Glomerular visceral epithelial cell (primary cell): ENCODE measurements at regions not wholly inside any gene's neighbourhood (a gene's known extent, or its start where the extent isn't known, plus 50 kb on each side); places are given as distances from the start of the nearest gene placed in this dataset.
"Not testable (repeated sequence)": the region's sequence is repeated elsewhere in the genome, so short reads cannot be mapped to it uniquely, and the experiment has no call there.

ENCODE experiments used
- DNase-seq: peaks from one replicate; pipeline ENCODE4 v3.0.0-alpha.2; 2016; ENCODE audit errors: extremely low spot score

GRCh38 chr9:78905387-78905786 is 608.5 kb downstream of the PSAT1 start:
- DNase-seq: no peak

GRCh38 chr9:78905986-78906755 is 609.2 kb downstream of the PSAT1 start:
- no peak for DNase-seq

- DNase-seq: no peak
Observed at GRCh38 chr9:78909566-78909965, 612.6 kb downstream of the PSAT1 start.

GRCh38 chr9:78916884-78917283 is 620.0 kb downstream of the PSAT1 start:
- not testable (repeated sequence) for DNase-seq

GRCh38 chr9:78918976-78919375 is 622.1 kb downstream of the PSAT1 start:
- DNase-seq: no peak

DNA sequence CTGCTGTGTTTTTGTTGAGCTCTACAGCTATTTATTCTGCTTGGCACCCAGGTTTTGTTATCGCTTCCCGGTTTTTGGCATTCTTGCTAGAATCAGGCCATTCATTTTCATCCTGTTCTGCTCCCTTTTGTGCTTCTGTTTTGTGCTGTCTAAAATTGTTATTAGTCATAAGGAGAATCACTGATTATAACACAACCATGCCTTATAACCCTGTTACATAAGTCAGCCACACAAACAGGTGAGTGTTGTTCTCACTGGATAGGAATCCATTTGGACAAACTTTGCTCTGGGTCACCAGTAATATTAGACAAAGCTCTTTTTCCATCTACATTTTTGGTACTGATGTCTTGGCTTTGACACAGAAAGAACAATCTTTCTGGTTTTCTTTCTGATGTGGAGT is 622.8 kb downstream of the PSAT1 start:
- no peak for DNase-seq

DNA sequence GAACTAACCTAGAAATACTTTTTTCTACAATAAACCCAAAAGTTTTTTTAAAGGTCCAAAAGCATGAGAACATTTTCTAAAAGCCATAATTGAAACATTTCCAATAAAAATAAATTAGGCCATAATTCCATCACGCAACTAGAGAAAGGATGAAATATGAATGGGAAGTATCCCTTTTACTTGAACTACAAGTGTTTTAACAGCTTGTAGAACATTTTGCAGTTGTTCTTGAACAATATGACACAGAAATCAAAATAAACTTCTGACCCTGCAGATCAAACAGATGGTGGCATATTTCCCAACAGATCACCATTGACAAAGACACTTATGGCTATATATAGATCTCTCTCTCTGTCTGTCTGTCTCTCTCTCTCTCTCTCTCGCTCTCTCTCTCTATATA is 624.4 kb downstream of the PSAT1 start:
- no peak for DNase-seq

GRCh38 chr9:78923966-78924659 is 627.2 kb downstream of the PSAT1 start:
- DNase-seq: no peak

- DNase-seq: no peak
Observed at GRCh38 chr9:78927099-78927940, 630.4 kb downstream of the PSAT1 start.

GRCh38 chr9:78928625-78929405 is 631.9 kb downstream of the PSAT1 start:
- DNase-seq: no peak

DNA sequence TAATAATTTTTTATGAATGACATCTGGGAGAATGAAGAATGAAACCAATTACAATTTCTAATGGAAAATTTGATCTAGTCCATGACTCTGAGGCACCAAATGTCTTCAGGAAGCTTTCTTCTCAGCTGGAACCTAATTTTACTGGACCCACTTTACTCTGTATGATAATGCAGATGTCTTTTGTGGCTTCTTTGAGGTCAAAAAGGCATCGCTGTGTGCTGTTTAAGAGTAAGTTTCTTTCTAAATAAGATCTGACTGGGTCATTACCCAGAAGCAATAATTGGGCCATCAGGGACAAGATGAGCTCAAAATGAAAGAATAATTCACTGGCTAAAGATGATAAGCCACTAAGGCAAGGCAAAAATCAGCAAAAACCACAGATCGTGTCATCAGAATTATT is 633.4 kb downstream of the PSAT1 start:
- no peak for DNase-seq

DNA sequence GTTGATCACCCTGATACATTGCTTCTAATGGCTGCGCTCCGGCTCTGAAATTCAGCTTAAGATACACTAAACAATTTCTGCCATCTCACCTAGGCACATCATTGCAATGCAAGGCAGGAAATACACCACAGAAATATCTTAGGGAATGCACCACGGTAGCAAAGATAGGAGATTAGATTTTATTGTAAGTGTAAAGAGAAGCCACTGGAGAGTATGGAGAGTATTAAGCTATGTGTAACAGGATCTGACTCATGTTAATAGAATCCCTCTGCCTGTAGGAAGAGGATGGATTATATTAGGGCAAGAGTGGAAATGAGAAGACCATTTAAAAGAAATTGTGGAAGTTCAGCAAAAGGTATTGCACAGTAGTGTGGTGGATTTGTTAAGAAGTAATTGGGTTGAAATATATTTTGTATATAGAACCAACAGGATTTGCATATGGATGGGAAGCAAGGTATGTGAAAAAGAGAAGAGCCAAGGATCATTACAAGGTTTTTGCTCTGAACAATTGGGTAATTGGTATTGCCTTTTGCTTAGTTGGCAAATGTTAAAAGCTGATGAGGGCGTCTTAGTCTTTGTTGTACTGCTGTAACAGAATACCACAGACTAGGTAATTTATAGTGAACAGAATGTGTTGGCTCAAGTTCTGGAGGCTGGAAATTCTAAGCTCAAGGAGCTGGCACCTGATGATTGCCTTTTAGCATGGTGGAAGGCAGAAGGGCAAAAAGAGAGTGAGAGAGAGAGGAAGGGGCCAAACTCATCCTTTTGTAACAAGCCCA is 636.1 kb downstream of the PSAT1 start:
- DNase-seq: peak; percentile 67

GRCh38 chr9:78934880-78935279 is 636.9 kb upstream of the TLE4 start:
- no peak for DNase-seq

DNA sequence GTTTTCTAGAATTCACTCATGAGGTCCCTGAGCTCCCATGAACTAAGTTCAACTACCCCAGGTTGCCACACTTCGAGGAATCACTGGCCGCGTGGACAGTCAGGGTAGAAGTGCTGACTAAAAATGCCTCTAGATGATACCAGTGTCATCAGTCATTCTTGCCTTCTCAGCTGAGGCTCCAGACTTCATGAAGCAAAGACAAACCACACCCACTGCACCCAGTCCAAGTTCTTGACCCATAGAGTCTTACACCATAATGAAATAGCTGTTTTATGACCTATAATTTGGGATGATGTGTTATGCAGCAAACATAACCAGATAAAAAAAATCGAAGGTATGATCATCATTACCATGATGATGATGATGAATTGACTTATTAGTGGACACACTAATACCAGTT is 632.9 kb upstream of the TLE4 start:
- DNase-seq: no peak

GRCh38 chr9:78939311-78940065 is 632.3 kb upstream of the TLE4 start:
- DNase-seq: no peak

GRCh38 chr9:78940121-78940855 is 631.5 kb upstream of the TLE4 start:
- DNase-seq: no peak

DNA sequence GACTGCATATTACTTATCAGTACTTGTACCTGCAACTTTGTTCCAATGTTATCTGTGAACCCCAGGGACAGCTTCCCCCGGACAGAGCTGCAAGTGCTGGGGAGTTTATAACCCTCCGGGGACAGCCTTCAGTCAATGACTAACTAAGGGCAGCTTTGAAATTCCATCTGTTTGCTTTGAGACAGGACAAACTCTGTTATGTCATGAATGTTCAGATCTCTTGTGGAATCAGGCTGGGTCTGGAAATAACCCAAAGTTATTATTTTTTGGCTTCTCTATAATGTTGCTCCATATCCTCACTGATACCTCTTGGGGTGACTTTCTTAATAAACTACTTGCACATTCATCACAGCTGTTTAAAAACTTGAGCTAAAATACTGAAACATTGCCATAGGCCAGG is 617.5 kb upstream of the TLE4 start:
- no peak for DNase-seq

DNA sequence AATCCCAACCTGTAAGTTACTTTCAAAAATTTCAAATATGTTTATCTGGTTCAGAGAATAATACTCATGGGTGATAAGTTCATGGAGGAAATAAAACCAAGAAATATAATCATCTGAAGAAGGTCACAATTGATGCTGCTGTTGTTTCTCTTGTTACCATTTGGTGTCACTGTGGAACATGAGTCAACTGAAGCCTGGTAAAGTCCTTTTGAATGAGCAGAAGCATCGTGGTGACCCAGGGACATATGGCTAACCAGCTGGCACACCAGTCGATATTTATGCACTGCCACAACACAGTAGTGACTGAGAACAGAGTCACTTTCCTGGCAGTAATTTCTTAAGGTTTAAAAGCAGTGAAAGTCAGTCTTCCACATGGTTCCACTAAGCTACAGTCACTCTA is 612.9 kb upstream of the TLE4 start:
- no peak for DNase-seq

DNA sequence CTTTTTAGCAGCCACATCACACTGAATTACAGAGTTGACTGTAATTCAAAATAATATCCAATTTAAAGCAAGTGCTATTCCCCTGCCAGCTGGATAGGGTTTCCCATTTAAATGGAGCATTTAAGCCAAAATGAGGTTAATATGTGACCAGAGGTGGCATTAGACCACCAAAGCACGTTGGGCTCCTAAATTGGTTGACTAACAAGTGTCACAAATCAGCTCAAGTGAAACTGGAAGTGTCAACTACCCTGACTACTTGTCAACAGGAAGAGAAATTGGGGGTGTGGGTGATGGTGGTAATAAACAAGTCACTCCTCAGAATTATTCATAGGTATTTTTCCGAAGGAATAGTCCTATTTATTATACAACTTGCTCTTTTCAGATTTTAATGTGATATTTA is 609.6 kb upstream of the TLE4 start:
- no peak for DNase-seq

- no peak for DNase-seq
Observed at GRCh38 chr9:78963911-78964310, 607.9 kb upstream of the TLE4 start.
